CD14-positive monocyte (primary cell): ENCODE measurements at regions not wholly inside any gene's neighbourhood (a gene's known extent, or its start where the extent isn't known, plus 50 kb on each side); places are given as distances from the start of the nearest gene placed in this dataset.

ENCODE experiments used
- DNase-seq, 3 donors: peaks; one replicate each; pipeline ENCODE4 v3.0.0-alpha.2; 2011 to 2022
- H2AFZ ChIP-seq: 2 replicates; pipeline ENCODE4 v1.6.0; 2012; ENCODE audit warnings: mild to moderate bottlenecking, low read depth, low read length, inconsistent platforms; ENCODE audit not compliant: insufficient read depth, poor library complexity, severe bottlenecking
- H3K27ac ChIP-seq, 2 donors: 1 replicate in 1 of 2; 2 replicates in 1 of 2; pipeline ENCODE4 v1.5.1; 2012 to 2013; ENCODE audit warnings: low read length in 2 of 2, control low read depth in 1 of 2, inconsistent platforms in 1 of 2, low read depth in 1 of 2, mild to moderate bottlenecking in 1 of 2
- H3K27me3 ChIP-seq, 2 donors: one replicate each; pipeline versions ENCODE4 v1.6.0 to v1.6.1; 2011 to 2013; ENCODE audit warnings: low read length in 2 of 2; ENCODE audit not compliant: control insufficient read depth in 2 of 2, insufficient read depth in 2 of 2
- H3K36me3 ChIP-seq, 2 donors: replicated peaks in 1 of 2; 1 replicate in 1 of 2; 2 replicates in 1 of 2; pipeline versions ENCODE4 v1.5.1 to v1.6.1; 2012 to 2013; ENCODE audit warnings: low read length in 2 of 2, control low read depth in 1 of 2, inconsistent platforms in 1 of 2, mild to moderate bottlenecking in 1 of 2; ENCODE audit not compliant: insufficient read depth in 2 of 2, control insufficient read depth in 1 of 2
- H3K4me1 ChIP-seq, 2 donors: 1 replicate in 1 of 2; 2 replicates in 1 of 2; pipeline versions ENCODE4 v1.5.1 to v1.6.1; 2012 to 2013; ENCODE audit warnings: low read length in 2 of 2, control low read depth in 1 of 2, inconsistent platforms in 1 of 2, mild to moderate bottlenecking in 1 of 2, moderate library complexity in 1 of 2; ENCODE audit not compliant: insufficient read depth in 2 of 2, control insufficient read depth in 1 of 2
- H3K4me2 ChIP-seq: replicated peaks from 2 replicates; pipeline ENCODE3; 2012; ENCODE audit warnings: low read length, moderate library complexity, mild to moderate bottlenecking; ENCODE audit not compliant: poor library complexity, severe bottlenecking; ENCODE audit errors: extremely low read depth
- H3K4me3 ChIP-seq, 3 experiments: fragments of 200-600 bp in 1 of 3; sonication (generic) in 1 of 3; replicated peaks in 1 of 3; 1 replicate in 2 of 3; 2 replicates in 1 of 3; pipeline ENCODE4 v1.5.1; 2011 to 2013; ENCODE audit warnings: low read length in 3 of 3, mild to moderate bottlenecking in 3 of 3, control low read depth in 2 of 3, low read depth in 2 of 3, inconsistent platforms in 1 of 3, moderate library complexity in 1 of 3
- H3K79me2 ChIP-seq: 2 replicates; pipeline ENCODE4 v1.6.0; 2012; ENCODE audit warnings: mild to moderate bottlenecking, control low read depth, inconsistent platforms, low read length, moderate library complexity; ENCODE audit not compliant: insufficient read depth
- H3K9ac ChIP-seq: 2 replicates; pipeline ENCODE4 v1.6.0; 2017; ENCODE audit warnings: low read length, mild to moderate bottlenecking; ENCODE audit not compliant: insufficient read depth, poor library complexity, severe bottlenecking
- H3K9me3 ChIP-seq, 2 donors: replicated peaks in 1 of 2; 1 replicate in 1 of 2; 2 replicates in 1 of 2; pipeline versions ENCODE4 v1.5.1 to v1.6.1; 2012 to 2013; ENCODE audit warnings: low read length in 2 of 2, control low read depth in 1 of 2; ENCODE audit not compliant: control insufficient read depth in 1 of 2, insufficient read depth in 1 of 2
- H4K20me1 ChIP-seq: 2 replicates; pipeline ENCODE4 v1.6.0; 2012; ENCODE audit warnings: mild to moderate bottlenecking, low read length, control low read depth, moderate library complexity; ENCODE audit not compliant: insufficient read depth
- H3K27ac Mint-ChIP-seq, 7 donors: one replicate each; pipeline ENCODE4 v1.8.0; 2020; ENCODE audit warnings: mild to moderate bottlenecking in 7 of 7, mixed read lengths in 7 of 7, moderate library complexity in 6 of 7, inconsistent platforms in 2 of 7
- H3K27me3 Mint-ChIP-seq, 3 donors: one replicate each; pipeline ENCODE4 v1.8.0; 2021 to 2022; ENCODE audit warnings: low read depth in 3 of 3, mild to moderate bottlenecking in 3 of 3, mixed read lengths in 3 of 3, moderate library complexity in 3 of 3, inconsistent platforms in 1 of 3
- H3K36me3 Mint-ChIP-seq, 2 donors: one replicate each; pipeline ENCODE4 v1.8.0; 2020; ENCODE audit warnings: mixed read lengths in 2 of 2, inconsistent platforms in 1 of 2, mild to moderate bottlenecking in 1 of 2
- H3K4me1 Mint-ChIP-seq: one replicate; pipeline ENCODE4 v1.8.0; 2020; ENCODE audit warnings: mild to moderate bottlenecking, mixed read lengths
- H3K4me3 Mint-ChIP-seq, 2 donors: one replicate each; pipeline ENCODE4 v1.8.0; 2020; ENCODE audit warnings: mild to moderate bottlenecking in 2 of 2, mixed read lengths in 2 of 2, moderate library complexity in 1 of 2
- H3K9me3 Mint-ChIP-seq, 7 donors: one replicate each; pipeline ENCODE4 v1.8.0; 2020 to 2022; ENCODE audit warnings: mixed read lengths in 7 of 7, mild to moderate bottlenecking in 6 of 7, moderate library complexity in 6 of 7, inconsistent platforms in 2 of 7
- CTCF ChIP-seq: fragments of 200-600 bp; IDR thresholded peaks from one replicate; pipeline ENCODE4 v1.8.0; 2022; ENCODE audit warnings: antibody characterized with exemption, mild to moderate bottlenecking
- WGBS: methylation state at CpG from one replicate; pipeline ENCODE4 v1.1.5; 2013; ENCODE audit warnings: missing lambda C conversion rate; ENCODE audit not compliant: insufficient coverage; 5-methylcytosine and 5-hydroxymethylcytosine counted together
- intact Hi-C, 2 donors: fragments of 100-400 bp; cut with micrococcal nuclease; formaldehyde crosslinking; loops; one replicate each; pipeline versions ENCODE4 v1.15.0 to v1.15.1; 2023

GRCh38 chr3:98957681-98958080 lies 56.2 kb upstream of the DCBLD2 start:
- intact Hi-C loops, result no loop called here
- Histone ChIP-seq H3K27me3 (no peaks in the 10 kb centered on the region), H3K79me2 (no peaks in the 10 kb centered on the region), H3K36me3 (no peaks in the 10 kb centered on the region), H3K9me3 (no peaks in the 10 kb centered on the region), H3K27ac (no peak overlapping the region), H3K4me2 (no peak overlapping the region), H4K20me1 (no peaks in the 10 kb centered on the region), H3K4me3 (no peak overlapping the region), H3K4me1 (no peaks in the 10 kb centered on the region), H3K9ac (no peak overlapping the region), H2AFZ (no peak overlapping the region)
- Mint-ChIP-seq H3K9me3 (peaks cover 0 to 2% (median 0%) of the 10 kb centered on the region in 7 donors), H3K4me1 (no peaks in the 10 kb centered on the region), H3K27me3 (peaks cover 1 to 3% (median 2%) of the 10 kb centered on the region in 3 donors), H3K36me3 (no peaks in the 10 kb centered on the region), H3K4me3 (no peak overlapping the region), H3K27ac (no peak overlapping the region)
- DNase-seq, result no peak
- no peak for TF ChIP-seq CTCF
- no CpG with 5 or more reads among the region's 2 CpGs for WGBS

- Mint-ChIP-seq H3K36me3 (no peaks in the 10 kb centered on the region), H3K9me3 (peaks cover 0 to 3% (median 0%) of the 10 kb centered on the region in 7 donors), H3K4me3 (no peak overlapping the region), H3K27ac (no peak overlapping the region), H3K27me3 (peaks cover 1 to 3% (median 2%) of the 10 kb centered on the region in 3 donors), H3K4me1 (no peaks in the 10 kb centered on the region)
- Histone ChIP-seq H2AFZ (no peak overlapping the region), H3K36me3 (no peaks in the 10 kb centered on the region), H3K4me2 (no peak overlapping the region), H3K27me3 (no peaks in the 10 kb centered on the region), H4K20me1 (no peaks in the 10 kb centered on the region), H3K9ac (no peak overlapping the region), H3K9me3 (no peaks in the 10 kb centered on the region), H3K27ac (no peak overlapping the region), H3K4me1 (no peaks in the 10 kb centered on the region), H3K79me2 (no peaks in the 10 kb centered on the region), H3K4me3 (no peak overlapping the region)
- intact Hi-C loops, result no loop called here
- DNase-seq, result no peak
- no peak for TF ChIP-seq CTCF
These were observed 54.5 kb upstream of the DCBLD2 start for GRCh38 chr3:98956008-98956407.
